ENCODE measurements at regions not wholly inside any gene's neighbourhood (a gene's known extent, or its start where the extent isn't known, plus 50 kb on each side); places are given as distances from the start of the nearest gene placed in this dataset.

DNA sequence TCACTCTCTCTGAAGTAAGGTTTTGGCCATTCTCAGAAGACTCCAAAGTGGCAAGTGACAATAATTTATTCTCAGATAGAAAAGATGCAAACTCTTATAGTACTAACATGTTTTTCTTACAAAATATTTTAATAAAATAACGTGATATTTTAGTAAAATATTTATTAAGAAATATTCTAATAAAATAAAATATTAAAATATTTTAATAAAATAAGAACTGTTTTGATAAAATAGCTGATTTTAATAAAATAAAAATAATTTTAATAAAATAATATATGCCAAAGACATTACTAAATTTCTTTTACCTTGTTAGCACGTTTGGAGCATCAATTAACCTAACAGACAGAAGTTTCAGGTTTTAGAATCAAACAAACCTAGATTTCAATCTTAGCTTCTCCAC lies 424.0 kb upstream of the NECTIN3 start:
- Histone ChIP-seq H4K91ac (ENCODE audit: insufficient read length, low read depth, low read length) (no peak overlapping the region), H3K23ac (ENCODE audit: insufficient read length, low read depth, low read length) (no peak overlapping the region), H3K9ac (ENCODE audit: extremely low read depth, insufficient read length, low read length) (no peak overlapping the region), H2BK20ac (ENCODE audit: low read depth, low read length, poor library complexity, severe bottlenecking) (no peak overlapping the region), H3K27ac (ENCODE audit: insufficient read length, low read depth, low read length) (no peak overlapping the region), H3K4me1 (ENCODE audit: insufficient read depth, low read length) (no peaks in the 10 kb centered on the region), H4K20me1 (ENCODE audit: control insufficient read depth, insufficient read depth, insufficient read length) (no peaks in the 10 kb centered on the region), H2BK5ac (ENCODE audit: insufficient read length, low read length) (no peak overlapping the region), H3K4ac (ENCODE audit: low read depth, low read length) (no peak overlapping the region), H2BK12ac (ENCODE audit: insufficient read length, low read depth, low read length) (no peak overlapping the region), H2AFZ (ENCODE audit: low read length) (no peak overlapping the region), H3K4me2 (ENCODE audit: insufficient read depth, insufficient read length, low read length) (no peak overlapping the region), H3K56ac (ENCODE audit: insufficient read length, low read depth, low read length) (no peak overlapping the region), H2BK15ac (ENCODE audit: low read depth, low read length) (no peak overlapping the region), H3K23me2 (ENCODE audit: insufficient read length, low read depth, low read length, poor library complexity, severe bottlenecking) (no peaks in the 10 kb centered on the region), H2BK120ac (ENCODE audit: low read depth, low read length, poor library complexity, severe bottlenecking) (no peak overlapping the region), H3K27me3 (ENCODE audit: insufficient read depth, low read length) (no peaks in the 10 kb centered on the region), H3K79me1 (ENCODE audit: insufficient read depth, low read depth, low read length, poor library complexity, severe bottlenecking) (no peaks in the 10 kb centered on the region), H3K9me3 (ENCODE audit: control insufficient read depth, low read depth, low read length) (no peaks in the 10 kb centered on the region), H4K5ac (ENCODE audit: insufficient read length, low read depth, low read length) (no peak overlapping the region), H2AK5ac (ENCODE audit: insufficient read length, low read length) (no peak overlapping the region), H4K8ac (replicated peaks; ENCODE audit: insufficient read length, low read depth, low read length) (no peak overlapping the region), H3T11ph (ENCODE audit: low read length) (no peak overlapping the region), H3K18ac (ENCODE audit: insufficient read length, low read depth, low read length) (no peak overlapping the region), H3K14ac (ENCODE audit: insufficient read depth, low read length) (no peak overlapping the region), H3K79me2 (ENCODE audit: insufficient read depth, low read length) (no peaks in the 10 kb centered on the region)
- Mint-ChIP-seq H3K27me3 (ENCODE audit: low read depth) (no peaks in the 10 kb centered on the region), H3K36me3 (ENCODE audit: insufficient read depth in 1 of 3, low read depth in 3 of 3) (peaks cover 5 to 13% (median 10%) of the 10 kb centered on the region in 3 experiments), H3K9me3 (peaks cover 3 to 10% of the 10 kb centered on the region in 2 experiments; a peak in 3 of 5 replicates), H3K4me1 (peaks cover 0 to 8% of the 10 kb centered on the region in 2 experiments; a peak in 2 of 4 replicates), H3K4me3 (no peak overlapping the region), H3K27ac (no peak overlapping the region)
- TF ChIP-seq, protein P1, sequence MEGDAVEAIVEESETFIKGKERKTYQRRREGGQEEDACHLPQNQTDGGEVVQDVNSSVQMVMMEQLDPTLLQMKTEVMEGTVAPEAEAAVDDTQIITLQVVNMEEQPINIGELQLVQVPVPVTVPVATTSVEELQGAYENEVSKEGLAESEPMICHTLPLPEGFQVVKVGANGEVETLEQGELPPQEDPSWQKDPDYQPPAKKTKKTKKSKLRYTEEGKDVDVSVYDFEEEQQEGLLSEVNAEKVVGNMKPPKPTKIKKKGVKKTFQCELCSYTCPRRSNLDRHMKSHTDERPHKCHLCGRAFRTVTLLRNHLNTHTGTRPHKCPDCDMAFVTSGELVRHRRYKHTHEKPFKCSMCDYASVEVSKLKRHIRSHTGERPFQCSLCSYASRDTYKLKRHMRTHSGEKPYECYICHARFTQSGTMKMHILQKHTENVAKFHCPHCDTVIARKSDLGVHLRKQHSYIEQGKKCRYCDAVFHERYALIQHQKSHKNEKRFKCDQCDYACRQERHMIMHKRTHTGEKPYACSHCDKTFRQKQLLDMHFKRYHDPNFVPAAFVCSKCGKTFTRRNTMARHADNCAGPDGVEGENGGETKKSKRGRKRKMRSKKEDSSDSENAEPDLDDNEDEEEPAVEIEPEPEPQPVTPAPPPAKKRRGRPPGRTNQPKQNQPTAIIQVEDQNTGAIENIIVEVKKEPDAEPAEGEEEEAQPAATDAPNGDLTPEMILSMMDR (conservative IDR thresholded peaks at IDR 0.05): no peak
- DNase-seq: no peak
- WGBS (ENCODE audit: extremely low coverage, insufficient read length, low lambda C conversion rate): no CpG with 5 or more reads among the region's 2 CpGs

Data from H9 (cell line).